GM19238 (cell line): ENCODE measurements at regions not wholly inside any gene's neighbourhood (a gene's known extent, or its start where the extent isn't known, plus 50 kb on each side); places are given as distances from the start of the nearest gene placed in this dataset.
"Not testable (repeated sequence)": the region's sequence is repeated elsewhere in the genome, so short reads cannot be mapped to it uniquely, and the experiment has no call there.

Source experiments
- DNase-seq: peaks from one replicate; pipeline ENCODE4 v3.0.0; 2011; ENCODE audit warnings: low spot score; ENCODE audit not compliant: insufficient read length

DNA sequence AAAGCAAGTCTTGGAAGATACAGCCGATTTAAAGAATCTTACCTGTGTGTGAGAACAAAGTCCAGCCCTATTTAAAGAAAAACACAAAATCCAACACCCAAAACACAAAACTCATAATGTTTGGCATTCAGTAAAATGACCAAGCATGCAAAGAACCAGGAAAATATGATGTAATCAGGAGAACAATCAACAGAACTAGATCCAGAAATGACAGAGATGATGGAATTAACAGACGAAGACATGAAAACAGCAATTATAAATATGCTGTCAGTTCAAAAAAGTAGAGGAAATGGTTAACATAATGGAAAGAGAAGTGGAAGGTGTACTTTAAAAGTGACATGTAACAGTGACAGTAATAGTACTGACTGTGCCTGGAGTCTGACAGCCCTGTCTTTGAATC lies 56.1 kb upstream of the ERV3-1 start:
- DNase-seq, result not testable (repeated sequence)

DNA sequence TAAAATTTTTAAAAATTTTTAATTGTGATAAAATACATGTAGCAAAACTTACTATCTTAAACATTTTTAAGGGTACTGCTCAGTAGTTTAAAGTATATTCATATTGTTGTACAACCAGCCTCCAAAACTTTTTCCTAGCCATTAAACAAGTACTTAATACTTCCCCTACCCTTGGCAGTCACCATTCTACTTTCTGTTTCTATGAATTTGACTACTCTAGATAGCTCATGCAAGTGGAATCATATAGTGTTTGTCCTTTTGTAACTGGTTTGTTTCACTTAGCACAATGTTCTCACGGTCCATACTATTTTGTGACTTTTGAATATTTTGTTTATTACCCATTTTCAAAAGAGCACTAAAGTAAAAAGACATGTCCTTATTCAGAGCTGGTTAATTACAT lies 52.8 kb upstream of the ERV3-1 start:
- not testable (repeated sequence) for DNase-seq
